ENCODE measurements at regions not wholly inside any gene's neighbourhood (a gene's known extent, or its start where the extent isn't known, plus 50 kb on each side); places are given as distances from the start of the nearest gene placed in this dataset.
A peak's percentile ranks its signal among the peaks of the same experiment; 100 is the strongest.

DNA sequence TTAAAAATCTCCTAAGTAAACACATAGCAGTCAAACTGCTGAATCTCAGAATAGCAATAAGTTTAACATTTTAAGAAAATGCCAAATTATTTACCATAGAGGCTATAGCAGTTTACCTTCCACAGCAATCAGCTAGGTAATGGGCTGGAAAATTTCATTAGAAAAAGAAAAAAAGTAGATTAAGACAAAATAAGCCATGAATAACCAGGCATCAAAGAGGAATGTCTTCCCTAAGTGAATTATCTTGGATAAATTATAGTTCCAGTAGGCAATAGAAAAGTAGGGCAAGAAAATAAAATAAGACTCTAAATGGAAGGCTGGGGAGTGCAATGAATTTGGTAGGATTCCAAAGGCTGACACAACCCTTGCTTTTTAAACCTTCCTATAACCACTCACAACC is 722.8 kb downstream of the TRAM1L1 start:
- peaks cover 0 to 2% (median 0%) of the 10 kb centered on the region in 5 donors for H3K27me3 Mint-ChIP-seq

DNA sequence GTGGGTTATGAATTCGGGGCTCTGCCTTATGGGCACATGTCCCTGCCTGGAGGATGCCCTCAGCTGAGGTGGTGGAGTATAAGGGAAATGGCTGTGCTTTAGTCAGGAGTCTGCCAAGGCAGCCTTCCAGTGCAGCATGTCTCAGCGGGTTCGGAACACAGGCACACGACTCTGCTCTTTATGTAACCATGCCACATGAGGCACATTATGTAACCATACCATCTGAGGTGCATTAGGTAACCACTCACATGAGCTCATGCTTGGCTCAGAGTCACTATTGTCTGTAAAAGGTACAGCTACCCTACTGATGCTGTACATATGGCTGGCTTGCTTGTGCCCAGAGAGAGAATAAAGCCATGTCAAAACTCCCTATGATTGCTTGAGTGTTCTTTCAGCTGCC is 723.6 kb downstream of the TRAM1L1 start:
- Mint-ChIP-seq H3K4me1 (no peaks in the 10 kb centered on the region), H3K4me3 (no peak overlapping the region), H3K9me3 (peaks cover 0 to 6% (median 0%) of the 10 kb centered on the region in 9 donors), H3K27me3 (peaks cover 0 to 2% (median 0%) of the 10 kb centered on the region in 5 donors), H3K36me3 (no peaks in the 10 kb centered on the region), H3K27ac (no peak overlapping the region)
- no peak for DNase-seq
- ATAC-seq = no peak
- POLR2A ChIA-PET = no interaction called here

More for the DNA sequence above, 722.8 kb downstream of the TRAM1L1 start:
- H3K27ac Mint-ChIP-seq = no peak overlapping the region
- H3K9me3 Mint-ChIP-seq = peaks cover 0 to 6% (median 0%) of the 10 kb centered on the region in 9 donors
- no peaks in the 10 kb centered on the region for H3K36me3 Mint-ChIP-seq
- H3K4me3 Mint-ChIP-seq = no peak overlapping the region
- DNase-seq = no peak
- no peaks in the 10 kb centered on the region for H3K4me1 Mint-ChIP-seq
- POLR2A ChIA-PET = no interaction called here
- ATAC-seq = no peak

DNA sequence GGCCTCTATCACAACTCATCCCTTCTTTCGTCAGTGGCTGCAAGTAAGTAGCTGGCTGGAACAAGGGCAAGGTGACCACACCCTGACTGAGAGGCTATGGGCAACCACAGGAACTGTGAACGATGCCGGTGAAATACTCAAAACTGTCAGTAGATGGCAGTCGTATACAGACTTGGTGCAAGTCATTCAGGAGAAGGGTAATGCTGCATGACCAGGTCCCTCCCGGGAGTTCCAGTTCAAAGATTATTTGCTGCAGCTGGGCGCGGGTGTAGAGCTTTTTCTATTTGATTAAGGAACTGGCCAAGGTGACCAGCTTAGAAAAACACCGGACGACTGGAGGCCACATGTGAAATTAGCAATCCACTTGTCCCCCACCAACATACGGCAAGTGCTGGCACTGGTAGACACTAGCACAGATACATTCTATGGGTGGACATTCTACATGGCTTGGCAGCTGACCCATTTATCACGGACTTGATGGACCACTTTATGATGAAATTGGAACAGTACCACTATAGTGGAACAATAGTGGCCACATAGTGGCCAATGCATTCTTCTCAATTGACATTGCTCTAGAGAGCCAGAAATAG is 726.6 kb downstream of the TRAM1L1 start:
- no peaks in the 10 kb centered on the region for H3K36me3 Mint-ChIP-seq
- no peak overlapping the region for H3K4me3 Mint-ChIP-seq
- POLR2A ChIA-PET = no interaction called here
- no peaks in the 10 kb centered on the region for H3K4me1 Mint-ChIP-seq
- DNase-seq = peak in 1 of 10 donors; percentile 2
- no peak overlapping the region for H3K27ac Mint-ChIP-seq
- H3K9me3 Mint-ChIP-seq = peaks cover 0 to 6% (median 0%) of the 10 kb centered on the region in 9 donors
- ATAC-seq = no peak
- peaks cover 0 to 2% (median 0%) of the 10 kb centered on the region in 5 donors for H3K27me3 Mint-ChIP-seq

DNA sequence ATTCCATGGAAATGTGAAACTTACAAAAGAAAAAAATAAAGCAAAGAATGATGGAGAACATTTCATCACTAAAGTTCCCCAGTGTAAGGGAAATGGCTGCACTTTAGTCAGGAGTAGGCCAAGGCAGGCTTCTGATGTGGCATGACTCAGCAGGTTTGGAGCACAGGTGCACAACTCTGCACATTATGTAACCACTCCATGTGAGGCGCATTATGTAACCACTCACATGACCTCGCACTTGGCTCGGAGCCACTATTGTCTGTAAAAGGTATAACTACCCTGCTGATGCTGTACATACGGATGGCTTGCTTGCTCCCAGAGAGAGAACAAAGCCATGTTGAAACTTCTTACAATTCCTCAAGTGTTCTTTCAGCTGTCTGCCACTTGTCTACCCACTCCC is 727.6 kb downstream of the TRAM1L1 start:
- peak in 1 of 10 donors; percentile 12 for DNase-seq
- POLR2A ChIA-PET = no interaction called here
- no peaks in the 10 kb centered on the region for H3K36me3 Mint-ChIP-seq
- H3K27ac Mint-ChIP-seq = no peak overlapping the region
- ATAC-seq = no peak
- peaks cover 0 to 2% (median 0%) of the 10 kb centered on the region in 5 donors for H3K27me3 Mint-ChIP-seq
- H3K4me1 Mint-ChIP-seq = no peaks in the 10 kb centered on the region
- peaks cover 0 to 4% (median 0%) of the 10 kb centered on the region in 9 donors for H3K9me3 Mint-ChIP-seq
- H3K4me3 Mint-ChIP-seq = no peak overlapping the region

DNA sequence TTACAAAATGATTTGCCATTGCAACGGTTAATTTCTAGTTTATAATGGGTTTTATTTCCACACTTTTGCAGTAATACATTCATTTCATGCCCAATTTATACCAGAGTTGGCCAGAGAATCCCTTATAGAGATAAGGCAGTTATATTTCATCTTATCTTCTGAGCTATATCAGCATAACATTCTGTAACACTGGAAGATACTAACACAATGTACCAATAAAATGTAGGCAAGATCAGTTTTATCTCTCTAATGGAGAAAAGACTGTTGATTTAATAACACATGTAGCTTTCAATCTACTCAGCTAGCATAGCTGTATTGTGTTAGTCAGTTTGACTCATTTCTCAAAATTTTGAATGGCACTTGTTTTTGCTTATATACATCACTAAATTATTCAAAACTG is 738.6 kb downstream of the TRAM1L1 start:
- ATAC-seq = no peak
- H3K9me3 Mint-ChIP-seq = peaks cover 0 to 3% (median 0%) of the 10 kb centered on the region in 9 donors
- POLR2A ChIA-PET = no interaction called here

DNA sequence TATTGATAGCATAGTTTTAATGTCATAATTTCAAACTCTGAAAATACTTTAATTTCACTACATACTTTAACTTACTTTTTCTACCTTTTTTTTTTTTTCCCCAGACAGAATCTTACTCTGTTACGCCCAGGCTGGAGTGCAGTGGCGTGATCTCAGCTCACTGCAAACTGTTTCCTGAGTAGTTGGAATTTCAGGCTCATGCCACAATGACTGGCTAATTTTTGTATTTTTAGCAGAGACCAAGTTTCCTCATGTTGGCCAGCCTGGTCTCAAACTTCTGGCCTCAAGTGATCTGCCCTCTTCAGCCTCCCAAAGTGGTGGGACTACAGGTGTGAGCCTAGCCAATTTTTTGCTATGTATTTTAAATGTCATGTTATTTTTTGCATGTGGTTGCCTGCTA is 741.6 kb downstream of the TRAM1L1 start:
- no peak overlapping the region for H3K27ac Mint-ChIP-seq
- H3K36me3 Mint-ChIP-seq = no peaks in the 10 kb centered on the region
- POLR2A ChIA-PET = no interaction called here
- DNase-seq (no peak), ATAC-seq (no peak)
- H3K27me3 Mint-ChIP-seq = no peaks in the 10 kb centered on the region
- H3K4me1 Mint-ChIP-seq = no peaks in the 10 kb centered on the region
- H3K4me3 Mint-ChIP-seq = no peak overlapping the region
- peaks cover 0 to 3% (median 0%) of the 10 kb centered on the region in 9 donors for H3K9me3 Mint-ChIP-seq

More for the DNA sequence above, 738.6 kb downstream of the TRAM1L1 start:
- Mint-ChIP-seq H3K36me3 (no peaks in the 10 kb centered on the region), H3K27me3 (peaks cover 0 to 4% (median 0%) of the 10 kb centered on the region in 5 donors), H3K4me3 (no peak overlapping the region), H3K4me1 (no peaks in the 10 kb centered on the region), H3K27ac (no peak overlapping the region)
- DNase-seq = no peak

DNA sequence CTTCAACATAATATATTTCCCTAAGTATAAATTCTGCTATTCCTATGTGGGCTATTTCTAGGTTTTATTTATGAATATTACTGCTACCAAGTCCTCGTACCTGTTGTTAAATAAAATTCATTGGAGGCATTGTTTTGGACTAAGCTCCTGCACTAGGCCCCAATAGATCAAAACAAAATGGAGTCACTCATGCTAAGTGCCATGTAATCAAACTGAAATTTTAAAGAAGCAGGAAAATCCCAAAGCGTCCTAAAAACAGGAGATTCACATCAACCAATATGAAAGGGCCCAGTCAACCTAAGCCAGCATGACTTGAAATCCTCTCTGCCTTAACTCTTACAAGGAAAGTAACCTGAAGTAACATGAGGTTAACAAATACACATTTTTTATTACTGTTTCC is 743.2 kb downstream of the TRAM1L1 start:
- Mint-ChIP-seq H3K9me3 (peaks cover 0 to 3% (median 0%) of the 10 kb centered on the region in 9 donors), H3K4me3 (no peak overlapping the region), H3K27ac (no peak overlapping the region), H3K27me3 (no peaks in the 10 kb centered on the region), H3K4me1 (no peaks in the 10 kb centered on the region), H3K36me3 (no peaks in the 10 kb centered on the region)
- POLR2A ChIA-PET = no interaction called here
- DNase-seq (no peak), ATAC-seq (no peak)

DNA sequence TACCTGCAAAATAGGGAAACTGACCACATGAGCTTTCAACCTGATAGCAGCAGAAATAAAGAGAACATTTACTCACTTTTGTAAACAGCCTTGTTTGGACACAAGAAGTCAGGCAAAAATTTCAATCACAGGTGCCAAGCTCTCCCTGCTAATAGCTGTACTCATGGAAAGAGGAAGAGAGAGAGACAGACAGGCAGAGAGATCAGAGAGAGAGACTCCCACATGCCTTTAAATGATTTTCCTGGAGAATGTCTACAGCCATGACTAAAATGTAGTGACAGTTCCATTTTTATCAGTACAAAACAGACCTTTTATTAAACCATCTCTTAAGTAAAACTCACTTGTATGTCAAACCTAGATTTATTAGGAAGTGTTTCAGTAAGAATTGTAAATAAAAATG is 752.9 kb downstream of the TRAM1L1 start:
- no peak for ATAC-seq
- Mint-ChIP-seq H3K27me3 (no peaks in the 10 kb centered on the region), H3K4me1 (no peaks in the 10 kb centered on the region), H3K36me3 (no peaks in the 10 kb centered on the region), H3K9me3 (no peaks in the 10 kb centered on the region), H3K27ac (no peak overlapping the region), H3K4me3 (no peak overlapping the region)
- POLR2A ChIA-PET = no interaction called here
- no peak for DNase-seq

DNA sequence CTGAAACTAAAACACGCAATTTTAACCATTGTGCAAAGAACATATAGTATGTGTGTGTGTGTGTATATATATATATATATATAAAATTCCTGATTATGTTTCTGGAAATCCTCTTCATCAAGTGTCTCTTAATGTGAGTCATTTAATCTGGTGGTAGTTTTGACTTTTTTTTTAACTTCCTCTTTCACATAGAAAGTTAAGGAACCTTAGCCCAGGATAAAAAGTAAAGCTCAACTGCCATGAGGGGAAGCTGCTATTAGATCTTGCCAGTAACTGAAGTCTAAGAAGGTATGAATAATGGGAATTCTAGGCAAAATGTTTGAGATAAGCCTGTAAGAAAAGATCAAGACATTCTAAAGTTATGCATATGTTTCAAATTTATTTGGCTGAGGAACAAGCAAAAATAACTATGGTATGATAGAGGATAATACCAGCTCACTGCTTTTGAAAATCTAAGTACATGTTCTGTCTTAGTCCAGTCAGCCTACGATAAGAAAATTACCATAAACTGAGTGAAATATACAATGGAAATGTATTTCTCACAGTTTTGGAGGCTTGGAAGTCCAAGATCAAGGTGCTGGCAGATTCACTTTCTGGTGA is 757.0 kb downstream of the TRAM1L1 start:
- Mint-ChIP-seq H3K27ac (no peak overlapping the region), H3K4me3 (no peak overlapping the region), H3K9me3 (no peaks in the 10 kb centered on the region), H3K27me3 (no peaks in the 10 kb centered on the region), H3K4me1 (no peaks in the 10 kb centered on the region), H3K36me3 (no peaks in the 10 kb centered on the region)
- DNase-seq (no peak), ATAC-seq (no peak)
- POLR2A ChIA-PET = no interaction called here

DNA sequence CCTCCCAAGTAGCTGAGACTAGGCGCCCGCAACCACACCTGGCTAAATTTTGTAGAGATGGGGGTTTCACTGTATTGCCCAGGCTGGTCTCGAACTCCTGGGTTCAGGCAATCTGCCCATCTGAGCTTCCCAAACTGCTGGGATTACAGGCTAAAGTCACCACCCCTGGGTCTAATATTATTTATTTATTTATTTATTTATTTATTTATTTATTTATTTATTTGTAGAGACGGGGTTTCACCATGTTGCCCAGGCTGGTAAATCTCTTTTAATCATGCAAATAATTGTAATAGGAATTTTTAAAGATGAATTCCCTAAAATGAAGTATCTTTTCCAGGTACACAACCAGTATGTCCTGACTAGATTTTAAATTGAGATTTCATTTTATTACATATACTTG is 761.8 kb downstream of the TRAM1L1 start:
- H3K4me1 Mint-ChIP-seq = no peaks in the 10 kb centered on the region
- no peaks in the 10 kb centered on the region for H3K27me3 Mint-ChIP-seq
- ATAC-seq = no peak
- no peak overlapping the region for H3K4me3 Mint-ChIP-seq
- no peaks in the 10 kb centered on the region for H3K36me3 Mint-ChIP-seq
- H3K9me3 Mint-ChIP-seq = no peaks in the 10 kb centered on the region
- DNase-seq = no peak
- no peak overlapping the region for H3K27ac Mint-ChIP-seq
- POLR2A ChIA-PET = no interaction called here

DNA sequence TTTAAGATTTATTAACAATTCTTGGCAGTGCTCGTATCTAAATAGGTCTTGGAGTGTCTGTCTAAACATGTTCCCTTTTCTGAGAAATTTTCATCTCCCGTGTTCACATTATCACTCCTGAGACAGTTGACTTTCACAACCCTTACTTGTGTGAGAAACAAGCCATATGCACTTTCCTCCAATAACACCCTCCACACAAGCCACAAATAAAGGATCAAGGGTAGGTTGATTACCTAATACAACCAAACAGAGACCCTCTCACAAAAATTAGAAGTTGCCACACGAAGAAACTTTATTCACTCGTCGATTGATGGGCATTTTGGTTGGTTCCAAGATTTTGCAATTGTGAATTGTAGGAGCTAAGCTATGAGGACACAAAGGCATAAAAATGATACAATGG is 763.9 kb downstream of the TRAM1L1 start:
- no peaks in the 10 kb centered on the region for H3K27me3 Mint-ChIP-seq
- no peaks in the 10 kb centered on the region for H3K4me1 Mint-ChIP-seq
- H3K9me3 Mint-ChIP-seq = no peaks in the 10 kb centered on the region
- DNase-seq (no peak), ATAC-seq (no peak)
- H3K4me3 Mint-ChIP-seq = no peak overlapping the region
- H3K27ac Mint-ChIP-seq = no peak overlapping the region
- POLR2A ChIA-PET = no interaction called here
- no peaks in the 10 kb centered on the region for H3K36me3 Mint-ChIP-seq

DNA sequence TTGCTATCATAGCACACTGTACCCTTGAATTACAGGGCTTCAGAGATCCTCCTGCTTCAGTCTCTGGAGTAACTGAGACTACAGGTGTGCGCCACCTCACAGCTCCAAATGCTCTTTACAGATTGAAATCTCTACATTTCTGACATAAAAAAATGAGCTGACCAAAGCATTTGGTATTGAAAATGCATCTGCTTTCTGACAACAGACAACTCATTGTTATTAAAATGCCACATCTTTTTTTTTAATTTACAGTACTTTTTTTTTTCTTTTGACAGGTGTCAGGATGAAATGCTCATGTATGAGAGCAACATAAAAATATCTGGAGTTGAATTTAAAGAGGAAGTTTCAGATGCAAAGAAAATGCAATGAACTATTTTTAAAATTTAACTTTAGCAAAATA is 764.5 kb downstream of the TRAM1L1 start:
- ATAC-seq = no peak
- Mint-ChIP-seq H3K9me3 (no peaks in the 10 kb centered on the region), H3K27ac (no peak overlapping the region), H3K4me3 (no peak overlapping the region), H3K27me3 (no peaks in the 10 kb centered on the region), H3K4me1 (no peaks in the 10 kb centered on the region), H3K36me3 (no peaks in the 10 kb centered on the region)
- POLR2A ChIA-PET = no interaction called here
- DNase-seq = no peak

DNA sequence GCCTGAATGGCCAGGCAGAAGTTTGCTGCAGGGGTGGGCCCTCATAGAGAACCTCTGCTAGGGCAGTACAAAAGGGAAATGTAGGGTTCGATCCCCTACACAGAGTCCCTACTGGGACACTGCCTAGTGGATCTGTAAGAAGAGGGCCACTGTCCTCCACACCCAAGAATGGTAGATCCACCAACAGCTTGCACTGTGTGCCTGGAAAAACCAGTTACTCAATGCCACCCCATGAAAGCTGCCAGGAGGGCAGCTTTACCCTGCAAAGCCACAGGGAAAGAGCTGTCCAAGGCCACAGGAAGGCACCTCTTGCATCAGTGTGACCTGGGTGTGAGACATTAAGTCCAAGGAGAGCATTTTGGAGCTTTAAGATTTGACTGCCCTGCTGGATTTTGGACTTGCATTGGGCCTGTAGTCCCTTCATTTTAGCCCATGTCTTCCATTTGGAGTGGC is 781.6 kb downstream of the TRAM1L1 start:
- DNase-seq (no peak), ATAC-seq (no peak)
- POLR2A ChIA-PET = no interaction called here
- Mint-ChIP-seq H3K27me3 (no peaks in the 10 kb centered on the region), H3K4me1 (no peaks in the 10 kb centered on the region), H3K36me3 (no peaks in the 10 kb centered on the region), H3K9me3 (peaks cover 0 to 10% (median 5%) of the 10 kb centered on the region in 9 donors), H3K27ac (no peak overlapping the region), H3K4me3 (no peak overlapping the region)

Measured in naive thymus-derived CD8-positive, alpha-beta T cell (primary cell).